GM10266 (cell line): ENCODE measurements at regions not wholly inside any gene's neighbourhood (a gene's known extent, or its start where the extent isn't known, plus 50 kb on each side); places are given as distances from the start of the nearest gene placed in this dataset.

ENCODE experiments used
- DNase-seq: peaks from one replicate; pipeline ENCODE4 v3.0.0; 2012; ENCODE audit errors: extremely low spot score
- TF ChIP-seq, protein P1 (sequence below): IDR thresholded peaks from 2 replicates; pipeline ENCODE4 v1.5.1; 2012; ENCODE audit warnings: mild to moderate bottlenecking, low read depth; ENCODE audit not compliant: control insufficient read depth, insufficient read depth; ENCODE audit errors: missing control alignments

DNA sequence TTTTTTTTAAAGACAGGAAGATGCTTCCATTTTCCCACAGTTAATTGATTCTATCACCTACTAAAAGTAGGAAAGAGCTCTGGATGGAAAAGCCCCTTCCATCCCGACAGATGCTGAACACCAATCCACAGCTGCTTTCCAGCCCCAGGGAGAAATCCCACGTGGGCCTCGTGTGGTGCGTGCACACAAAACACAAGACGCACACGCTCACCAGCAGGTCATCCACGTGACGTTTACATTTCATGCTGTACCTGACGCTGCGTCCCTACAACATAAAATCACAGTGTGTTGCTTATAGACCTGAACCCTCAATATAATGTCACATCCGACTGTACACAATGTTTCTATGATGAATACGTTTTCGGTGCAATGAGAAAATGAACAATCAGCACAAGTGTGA, 50.2 kb upstream of the DACT2 start:
- DNase-seq: no peak
- TF ChIP-seq, protein P1, sequence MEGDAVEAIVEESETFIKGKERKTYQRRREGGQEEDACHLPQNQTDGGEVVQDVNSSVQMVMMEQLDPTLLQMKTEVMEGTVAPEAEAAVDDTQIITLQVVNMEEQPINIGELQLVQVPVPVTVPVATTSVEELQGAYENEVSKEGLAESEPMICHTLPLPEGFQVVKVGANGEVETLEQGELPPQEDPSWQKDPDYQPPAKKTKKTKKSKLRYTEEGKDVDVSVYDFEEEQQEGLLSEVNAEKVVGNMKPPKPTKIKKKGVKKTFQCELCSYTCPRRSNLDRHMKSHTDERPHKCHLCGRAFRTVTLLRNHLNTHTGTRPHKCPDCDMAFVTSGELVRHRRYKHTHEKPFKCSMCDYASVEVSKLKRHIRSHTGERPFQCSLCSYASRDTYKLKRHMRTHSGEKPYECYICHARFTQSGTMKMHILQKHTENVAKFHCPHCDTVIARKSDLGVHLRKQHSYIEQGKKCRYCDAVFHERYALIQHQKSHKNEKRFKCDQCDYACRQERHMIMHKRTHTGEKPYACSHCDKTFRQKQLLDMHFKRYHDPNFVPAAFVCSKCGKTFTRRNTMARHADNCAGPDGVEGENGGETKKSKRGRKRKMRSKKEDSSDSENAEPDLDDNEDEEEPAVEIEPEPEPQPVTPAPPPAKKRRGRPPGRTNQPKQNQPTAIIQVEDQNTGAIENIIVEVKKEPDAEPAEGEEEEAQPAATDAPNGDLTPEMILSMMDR: no peak

DNA sequence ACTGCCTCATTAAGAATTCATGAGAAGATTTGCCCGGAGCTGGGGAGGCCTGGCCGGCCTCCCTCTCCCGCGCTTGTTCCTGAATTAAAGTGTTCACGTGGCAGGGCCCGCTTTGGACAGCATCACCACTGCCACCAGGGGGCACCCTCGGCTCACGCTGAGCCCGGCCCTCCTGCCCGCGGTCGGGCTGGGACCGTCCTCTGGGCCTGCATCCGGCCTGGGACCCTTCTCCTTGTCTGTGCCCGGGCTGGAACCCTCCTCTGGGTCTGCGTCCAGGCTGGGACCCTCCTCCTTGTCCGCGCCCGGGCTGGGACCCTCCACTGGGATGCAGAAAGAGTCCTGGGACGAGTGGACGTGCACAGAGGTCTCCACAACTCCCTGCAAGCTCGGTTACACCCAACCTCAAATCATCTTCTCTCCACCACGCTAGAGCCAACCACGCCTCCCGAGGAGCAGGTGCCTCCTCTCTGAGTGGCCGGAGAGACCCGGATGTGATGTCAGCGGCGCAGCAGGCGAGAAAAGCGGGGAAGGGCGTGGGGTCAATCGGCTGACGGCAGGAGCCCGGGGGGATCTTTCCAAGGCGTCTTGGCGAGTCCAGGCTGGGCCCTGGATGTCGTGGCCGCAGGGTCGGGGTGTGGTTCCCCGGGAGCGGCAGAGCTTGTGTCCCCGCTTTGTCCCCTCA, 50.9 kb upstream of the DACT2 start:
- TF ChIP-seq, protein P1: peak; percentile 15
- DNase-seq: no peak

DNA sequence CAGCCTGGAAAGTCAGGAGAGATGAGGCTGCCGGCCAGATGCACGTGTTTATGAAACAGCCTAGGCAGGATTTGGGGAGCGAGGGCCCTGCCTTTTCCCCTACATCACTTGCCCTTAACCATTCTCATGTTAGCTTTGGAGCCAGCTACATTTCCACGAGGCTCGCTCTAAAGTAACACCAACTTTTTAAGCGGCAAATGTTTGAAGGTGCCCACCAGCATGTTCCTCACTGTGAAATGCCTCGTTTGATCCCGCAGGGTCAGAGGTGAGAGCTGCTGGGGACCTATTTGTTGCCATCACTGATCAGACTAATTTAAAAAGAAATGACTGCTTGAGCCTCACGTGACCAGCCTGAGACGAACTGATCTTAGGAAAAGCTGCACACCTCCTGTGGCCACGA, 51.6 kb upstream of the DACT2 start:
- no peak for DNase-seq
- TF ChIP-seq, protein P1: no peak

DNA sequence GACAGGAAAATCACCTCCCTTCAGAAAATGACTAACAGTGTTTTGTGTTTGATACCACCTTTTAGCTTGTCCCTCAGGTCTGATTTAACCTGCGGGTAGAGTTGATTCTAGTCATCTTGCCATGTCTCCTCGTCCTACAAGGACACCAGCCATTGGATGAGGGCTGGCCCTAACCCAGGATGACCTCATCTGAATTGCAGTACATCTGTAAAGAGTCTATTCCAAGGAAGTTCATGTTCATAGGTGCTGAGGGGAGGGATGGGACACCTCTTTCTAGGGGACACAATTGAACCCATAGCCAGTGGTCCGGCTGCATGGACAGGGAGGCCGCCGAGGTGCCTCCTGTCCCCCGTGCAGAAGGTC, 52.0 kb upstream of the DACT2 start:
- TF ChIP-seq, protein P1: no peak
- no peak for DNase-seq

DNA sequence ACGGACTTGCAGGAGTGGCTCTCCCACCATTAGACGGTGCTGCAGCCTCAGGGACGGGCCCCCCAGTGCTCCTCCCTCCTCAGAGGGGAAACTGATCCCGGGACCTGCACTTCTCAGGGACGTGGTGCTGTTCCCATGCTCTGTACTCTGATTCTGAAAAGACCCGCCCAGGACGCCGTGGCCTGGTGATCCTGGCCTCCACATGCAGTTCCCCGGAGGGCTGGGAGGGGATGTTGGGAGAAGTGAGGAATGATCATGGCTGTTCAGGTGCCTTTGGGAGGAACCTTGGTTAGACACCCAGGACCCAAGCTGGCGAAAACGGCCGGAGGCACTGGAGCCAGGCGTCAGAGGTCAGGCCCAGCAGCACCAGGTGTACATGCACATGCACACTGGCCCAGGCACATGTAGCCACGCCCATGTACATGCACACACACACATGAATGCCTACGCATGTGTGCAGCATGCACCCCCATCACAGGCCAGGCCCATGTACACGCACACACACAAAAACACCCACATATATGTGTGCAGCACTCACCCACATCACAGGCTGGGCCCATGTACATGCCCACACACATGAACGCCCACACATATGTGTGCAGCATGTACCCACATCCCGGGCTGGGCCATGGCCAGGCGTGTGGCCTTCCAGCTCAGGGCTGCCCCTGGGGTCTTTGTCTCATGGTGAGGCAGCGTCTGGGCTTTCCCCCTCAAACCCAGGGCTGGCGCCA, 52.6 kb upstream of the DACT2 start:
- no peak for DNase-seq
- TF ChIP-seq, protein P1: no peak

DNA sequence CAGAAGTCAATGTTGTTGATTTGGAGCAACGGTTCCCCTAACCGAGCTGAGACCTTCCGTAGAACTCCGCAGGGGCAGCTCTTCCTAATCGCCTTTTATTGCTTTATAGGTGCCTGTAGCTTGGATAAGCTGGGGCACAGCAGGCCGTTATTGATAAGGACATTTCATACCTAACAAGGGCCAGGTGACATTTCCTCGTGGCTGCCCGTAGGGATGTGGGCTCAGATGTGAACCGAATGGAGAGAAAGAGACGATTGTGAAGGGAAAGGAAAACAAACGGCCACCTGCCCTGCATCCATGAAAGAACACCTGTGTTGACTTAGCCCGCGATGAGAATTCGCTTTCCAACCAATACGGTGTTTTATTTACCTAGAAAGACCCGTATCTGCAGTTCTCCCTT, 53.3 kb upstream of the DACT2 start:
- DNase-seq: no peak

More for the DNA sequence above, 53.3 kb upstream of the DACT2 start:
- TF ChIP-seq, protein P1: no peak
